Retinal pigment epithelial cell (primary cell): ENCODE measurements at regions not wholly inside any gene's neighbourhood (a gene's known extent, or its start where the extent isn't known, plus 50 kb on each side); places are given as distances from the start of the nearest gene placed in this dataset.
A peak's percentile ranks its signal among the peaks of the same experiment; 100 is the strongest.

Experiments
- DNase-seq: peaks from one replicate; pipeline ENCODE4 v3.0.0-alpha.2; 2010; ENCODE audit warnings: low read depth
- H3K4me3 ChIP-seq: 2 replicates; pipeline ENCODE4 v1.5.1; 2011; ENCODE audit warnings: mild to moderate bottlenecking, low read length, control low read depth, moderate library complexity
- TF ChIP-seq, protein P1 (sequence below): conservative IDR thresholded peaks from 2 replicates; pipeline ENCODE4 v1.5.1; 2011; ENCODE audit warnings: low read depth, low read length, control low read depth, inconsistent platforms

DNA sequence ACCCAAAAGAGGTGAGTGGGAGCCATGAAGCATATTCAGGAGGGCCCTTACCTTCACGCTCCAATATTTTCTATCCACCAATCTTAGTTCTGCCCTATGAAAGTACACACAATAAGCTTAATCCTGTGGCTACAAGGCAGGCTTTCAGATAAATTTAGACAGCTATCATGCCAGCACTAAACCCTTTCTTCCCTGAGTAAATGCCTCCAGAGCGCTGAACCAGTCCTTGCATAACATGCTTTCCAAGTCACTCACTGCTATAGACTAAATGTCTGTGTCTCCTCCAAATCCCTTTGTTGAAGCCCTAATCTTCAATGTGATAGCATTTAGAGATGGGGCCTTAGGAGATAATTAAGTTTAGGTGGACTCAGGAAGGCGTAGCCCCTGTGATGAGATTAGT is 50.3 kb upstream of the FIBIN start:
- H3K4me3 ChIP-seq: no peak overlapping the region
- TF ChIP-seq, protein P1, sequence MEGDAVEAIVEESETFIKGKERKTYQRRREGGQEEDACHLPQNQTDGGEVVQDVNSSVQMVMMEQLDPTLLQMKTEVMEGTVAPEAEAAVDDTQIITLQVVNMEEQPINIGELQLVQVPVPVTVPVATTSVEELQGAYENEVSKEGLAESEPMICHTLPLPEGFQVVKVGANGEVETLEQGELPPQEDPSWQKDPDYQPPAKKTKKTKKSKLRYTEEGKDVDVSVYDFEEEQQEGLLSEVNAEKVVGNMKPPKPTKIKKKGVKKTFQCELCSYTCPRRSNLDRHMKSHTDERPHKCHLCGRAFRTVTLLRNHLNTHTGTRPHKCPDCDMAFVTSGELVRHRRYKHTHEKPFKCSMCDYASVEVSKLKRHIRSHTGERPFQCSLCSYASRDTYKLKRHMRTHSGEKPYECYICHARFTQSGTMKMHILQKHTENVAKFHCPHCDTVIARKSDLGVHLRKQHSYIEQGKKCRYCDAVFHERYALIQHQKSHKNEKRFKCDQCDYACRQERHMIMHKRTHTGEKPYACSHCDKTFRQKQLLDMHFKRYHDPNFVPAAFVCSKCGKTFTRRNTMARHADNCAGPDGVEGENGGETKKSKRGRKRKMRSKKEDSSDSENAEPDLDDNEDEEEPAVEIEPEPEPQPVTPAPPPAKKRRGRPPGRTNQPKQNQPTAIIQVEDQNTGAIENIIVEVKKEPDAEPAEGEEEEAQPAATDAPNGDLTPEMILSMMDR: no peak
- DNase-seq: peak; percentile 74
